ENCODE measurements at regions not wholly inside any gene's neighbourhood (a gene's known extent, or its start where the extent isn't known, plus 50 kb on each side); places are given as distances from the start of the nearest gene placed in this dataset.

DNA sequence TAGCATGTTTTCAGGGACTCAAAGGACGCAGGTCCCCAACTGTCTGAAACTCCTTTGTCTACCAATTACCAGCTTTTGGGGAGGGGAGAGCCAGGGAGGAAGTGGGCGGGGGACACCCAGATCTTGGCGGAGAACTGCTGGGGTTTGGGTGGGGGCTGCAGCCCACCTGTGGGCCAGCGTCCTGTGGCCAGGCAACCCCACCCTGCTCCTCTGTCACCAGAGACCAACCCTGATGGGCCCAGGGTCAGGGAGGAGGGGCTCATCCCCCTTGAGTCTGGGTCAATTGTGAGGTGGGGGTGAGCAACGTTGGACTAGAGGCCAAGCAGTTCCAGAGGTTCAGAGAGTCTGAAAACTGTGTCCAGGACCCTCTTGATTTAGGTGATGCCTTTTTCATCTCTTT is 96.1 kb upstream of the TARDBP start:
- TF ChIP-seq YY1 (IDR thresholded peaks at IDR 0.05; ENCODE audit: low read depth) (no peak), NFIC (IDR thresholded peaks at IDR 0.05) (no peak), CREB1 (IDR thresholded peaks at IDR 0.05; ENCODE audit: low read depth) (no peak), TEAD4 (IDR thresholded peaks at IDR 0.05) (no peak), FOXM1 (IDR thresholded peaks at IDR 0.05; ENCODE audit: borderline replicate concordance, low read depth) (no peak), ZBTB7A (IDR thresholded peaks at IDR 0.05; ENCODE audit: low read depth) (no peak), CEBPB (IDR thresholded peaks at IDR 0.05) (no peak), EP300 (IDR thresholded peaks at IDR 0.05; ENCODE audit: borderline replicate concordance) (no peak), RAD21 (IDR thresholded peaks at IDR 0.05; ENCODE audit: low read depth) (no peak), TCF12 (IDR thresholded peaks at IDR 0.05; ENCODE audit: low read depth) (no peak), TAF1 (IDR thresholded peaks at IDR 0.05; ENCODE audit: low read depth) (no peak)
- TF ChIP-seq, protein P1, sequence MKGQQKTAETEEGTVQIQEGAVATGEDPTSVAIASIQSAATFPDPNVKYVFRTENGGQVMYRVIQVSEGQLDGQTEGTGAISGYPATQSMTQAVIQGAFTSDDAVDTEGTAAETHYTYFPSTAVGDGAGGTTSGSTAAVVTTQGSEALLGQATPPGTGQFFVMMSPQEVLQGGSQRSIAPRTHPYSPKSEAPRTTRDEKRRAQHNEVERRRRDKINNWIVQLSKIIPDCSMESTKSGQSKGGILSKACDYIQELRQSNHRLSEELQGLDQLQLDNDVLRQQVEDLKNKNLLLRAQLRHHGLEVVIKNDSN (IDR thresholded peaks at IDR 0.05): no peak

DNA sequence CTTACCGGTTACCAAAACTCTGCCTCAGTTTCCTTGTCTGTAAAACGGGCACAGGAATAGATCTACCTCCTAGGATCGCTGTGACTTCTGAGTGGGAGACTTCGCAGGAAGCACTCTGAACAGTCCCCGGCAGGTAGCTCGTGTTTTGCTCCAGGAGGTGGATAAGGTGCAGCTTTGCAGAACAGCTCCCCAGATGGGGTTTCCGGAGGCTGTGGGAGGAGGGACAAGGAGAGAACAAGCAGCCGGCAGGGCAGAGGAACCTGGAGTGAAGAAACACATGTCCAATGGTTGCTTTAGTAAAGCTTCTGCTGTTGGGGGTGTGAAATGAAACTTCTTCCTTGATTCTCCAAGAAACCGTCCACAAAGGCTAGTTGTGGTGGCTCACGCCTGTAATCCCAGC is 95.5 kb upstream of the TARDBP start:
- TF ChIP-seq CREB1 (IDR thresholded peaks at IDR 0.05; ENCODE audit: low read depth) (no peak), TEAD4 (IDR thresholded peaks at IDR 0.05) (no peak), NFIC (IDR thresholded peaks at IDR 0.05) (no peak), TAF1 (IDR thresholded peaks at IDR 0.05; ENCODE audit: low read depth) (no peak), FOXM1 (IDR thresholded peaks at IDR 0.05; ENCODE audit: borderline replicate concordance, low read depth) (no peak), CEBPB (IDR thresholded peaks at IDR 0.05) (no peak), TCF12 (IDR thresholded peaks at IDR 0.05; ENCODE audit: low read depth) (no peak), EP300 (IDR thresholded peaks at IDR 0.05; ENCODE audit: borderline replicate concordance) (no peak), YY1 (IDR thresholded peaks at IDR 0.05; ENCODE audit: low read depth) (no peak), ZBTB7A (IDR thresholded peaks at IDR 0.05; ENCODE audit: low read depth) (no peak), EGR1 (IDR thresholded peaks at IDR 0.05) (no peak)
- TF ChIP-seq, protein P2, sequence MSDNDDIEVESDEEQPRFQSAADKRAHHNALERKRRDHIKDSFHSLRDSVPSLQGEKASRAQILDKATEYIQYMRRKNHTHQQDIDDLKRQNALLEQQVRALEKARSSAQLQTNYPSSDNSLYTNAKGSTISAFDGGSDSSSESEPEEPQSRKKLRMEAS (IDR thresholded peaks at IDR 0.05): no peak

DNA sequence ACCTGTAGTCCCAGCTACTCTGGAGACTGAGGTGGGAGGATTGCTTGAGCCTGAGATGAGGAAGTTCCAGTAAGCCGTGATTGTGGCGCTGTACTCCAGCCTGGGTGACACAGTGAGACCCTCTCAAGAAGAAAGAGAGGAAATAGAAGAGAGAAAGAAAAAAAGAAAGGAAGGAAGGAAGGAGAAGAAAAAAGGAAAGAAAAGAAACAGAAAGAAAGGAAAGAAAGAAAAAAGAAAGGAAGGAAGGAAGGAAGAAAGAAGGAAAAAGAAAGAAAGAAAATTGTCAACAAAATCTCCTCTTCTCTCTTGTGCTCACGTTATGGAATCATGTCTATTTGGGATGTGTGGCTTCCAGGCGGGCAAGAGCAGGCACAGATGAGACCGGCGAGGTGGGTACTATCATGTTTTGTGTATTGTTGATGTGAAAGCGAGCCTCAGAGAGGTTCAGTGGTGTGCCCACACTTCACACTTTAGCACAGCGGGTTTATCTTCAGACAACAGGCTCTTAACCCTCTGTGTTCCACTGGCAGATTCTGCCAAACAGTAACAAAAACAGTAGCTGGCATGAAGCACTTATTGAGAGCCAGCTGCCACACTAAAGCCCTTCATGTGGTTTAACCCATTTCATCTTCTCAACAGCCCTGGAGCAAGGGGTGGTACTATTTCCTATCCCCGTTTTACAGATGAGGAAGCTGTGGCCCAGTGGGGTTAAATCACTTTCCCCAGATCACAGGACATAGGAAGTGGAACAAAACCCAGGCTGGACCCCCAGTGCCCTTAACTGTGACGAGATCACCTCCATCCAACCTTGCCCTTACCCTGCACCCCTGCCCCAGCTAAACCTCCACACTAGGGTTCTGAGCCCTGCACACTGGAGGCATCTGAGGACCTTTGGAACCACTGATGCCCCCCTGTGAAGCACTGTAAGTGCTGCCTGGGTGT is 94.7 kb upstream of the TARDBP start:
- TF ChIP-seq, protein P2 (IDR thresholded peaks at IDR 0.05): no peak
- no peak for TF ChIP-seq EP300 (IDR thresholded peaks at IDR 0.05; ENCODE audit: borderline replicate concordance)
- TF ChIP-seq TCF12 (IDR thresholded peaks at IDR 0.05; ENCODE audit: low read depth): no peak
- TF ChIP-seq YY1 (IDR thresholded peaks at IDR 0.05; ENCODE audit: low read depth): no peak
- TF ChIP-seq, protein P3, sequence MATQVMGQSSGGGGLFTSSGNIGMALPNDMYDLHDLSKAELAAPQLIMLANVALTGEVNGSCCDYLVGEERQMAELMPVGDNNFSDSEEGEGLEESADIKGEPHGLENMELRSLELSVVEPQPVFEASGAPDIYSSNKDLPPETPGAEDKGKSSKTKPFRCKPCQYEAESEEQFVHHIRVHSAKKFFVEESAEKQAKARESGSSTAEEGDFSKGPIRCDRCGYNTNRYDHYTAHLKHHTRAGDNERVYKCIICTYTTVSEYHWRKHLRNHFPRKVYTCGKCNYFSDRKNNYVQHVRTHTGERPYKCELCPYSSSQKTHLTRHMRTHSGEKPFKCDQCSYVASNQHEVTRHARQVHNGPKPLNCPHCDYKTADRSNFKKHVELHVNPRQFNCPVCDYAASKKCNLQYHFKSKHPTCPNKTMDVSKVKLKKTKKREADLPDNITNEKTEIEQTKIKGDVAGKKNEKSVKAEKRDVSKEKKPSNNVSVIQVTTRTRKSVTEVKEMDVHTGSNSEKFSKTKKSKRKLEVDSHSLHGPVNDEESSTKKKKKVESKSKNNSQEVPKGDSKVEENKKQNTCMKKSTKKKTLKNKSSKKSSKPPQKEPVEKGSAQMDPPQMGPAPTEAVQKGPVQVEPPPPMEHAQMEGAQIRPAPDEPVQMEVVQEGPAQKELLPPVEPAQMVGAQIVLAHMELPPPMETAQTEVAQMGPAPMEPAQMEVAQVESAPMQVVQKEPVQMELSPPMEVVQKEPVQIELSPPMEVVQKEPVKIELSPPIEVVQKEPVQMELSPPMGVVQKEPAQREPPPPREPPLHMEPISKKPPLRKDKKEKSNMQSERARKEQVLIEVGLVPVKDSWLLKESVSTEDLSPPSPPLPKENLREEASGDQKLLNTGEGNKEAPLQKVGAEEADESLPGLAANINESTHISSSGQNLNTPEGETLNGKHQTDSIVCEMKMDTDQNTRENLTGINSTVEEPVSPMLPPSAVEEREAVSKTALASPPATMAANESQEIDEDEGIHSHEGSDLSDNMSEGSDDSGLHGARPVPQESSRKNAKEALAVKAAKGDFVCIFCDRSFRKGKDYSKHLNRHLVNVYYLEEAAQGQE (IDR thresholded peaks at IDR 0.05; ENCODE audit: low read depth): no peak
- no peak for TF ChIP-seq EGR1 (IDR thresholded peaks at IDR 0.05)
- no peak for TF ChIP-seq TAF1 (IDR thresholded peaks at IDR 0.05; ENCODE audit: low read depth)
- TF ChIP-seq FOXM1 (IDR thresholded peaks at IDR 0.05; ENCODE audit: borderline replicate concordance, low read depth): no peak
- no peak for TF ChIP-seq CEBPB (IDR thresholded peaks at IDR 0.05)

DNA sequence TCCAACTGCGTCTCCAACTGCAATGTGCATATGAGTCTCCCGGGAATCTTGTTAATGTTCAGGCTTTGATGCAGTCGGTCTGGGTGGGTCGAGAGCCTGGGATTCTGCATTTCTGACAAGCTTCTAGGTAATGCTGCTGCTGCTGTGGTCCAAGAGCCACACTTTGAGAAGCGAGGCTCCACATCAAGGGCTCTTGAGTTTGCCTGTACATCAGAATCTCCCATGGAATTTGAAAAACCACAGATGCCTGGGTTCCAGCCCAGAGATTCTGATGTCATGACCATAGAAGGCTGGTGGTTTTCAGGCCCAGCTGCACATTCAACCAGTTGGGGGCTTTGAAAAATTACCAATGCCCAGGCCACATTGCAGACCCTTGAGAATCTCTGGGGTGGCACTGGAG is 93.9 kb upstream of the TARDBP start:
- no peak for TF ChIP-seq FOXM1 (IDR thresholded peaks at IDR 0.05; ENCODE audit: borderline replicate concordance, low read depth)
- TF ChIP-seq EGR1 (IDR thresholded peaks at IDR 0.05): no peak
- TF ChIP-seq NFIC (IDR thresholded peaks at IDR 0.05): no peak
- no peak for TF ChIP-seq TCF12 (IDR thresholded peaks at IDR 0.05; ENCODE audit: low read depth)
- TF ChIP-seq CREB1 (IDR thresholded peaks at IDR 0.05; ENCODE audit: low read depth): no peak
- TF ChIP-seq EP300 (IDR thresholded peaks at IDR 0.05; ENCODE audit: borderline replicate concordance): no peak
- no peak for TF ChIP-seq TAF1 (IDR thresholded peaks at IDR 0.05; ENCODE audit: low read depth)
- no peak for TF ChIP-seq RAD21 (IDR thresholded peaks at IDR 0.05; ENCODE audit: low read depth)
- TF ChIP-seq, protein P3 (IDR thresholded peaks at IDR 0.05; ENCODE audit: low read depth): no peak
- TF ChIP-seq, protein P1 (IDR thresholded peaks at IDR 0.05): no peak
- no peak for TF ChIP-seq ZBTB7A (IDR thresholded peaks at IDR 0.05; ENCODE audit: low read depth)
- no peak for TF ChIP-seq CEBPB (IDR thresholded peaks at IDR 0.05)
- TF ChIP-seq, protein P2 (IDR thresholded peaks at IDR 0.05): no peak
- no peak for TF ChIP-seq YY1 (IDR thresholded peaks at IDR 0.05; ENCODE audit: low read depth)
- TF ChIP-seq TEAD4 (IDR thresholded peaks at IDR 0.05): no peak

Measured in Ishikawa (cell line).